Fibroblast of lung (primary cell): ENCODE measurements at regions not wholly inside any gene's neighbourhood (a gene's known extent, or its start where the extent isn't known, plus 50 kb on each side); places are given as distances from the start of the nearest gene placed in this dataset.
A peak's percentile ranks its signal among the peaks of the same experiment; 100 is the strongest.

Experiments
- DNase-seq, 2 donors: peaks; one replicate each; pipeline versions ENCODE4 v3.0.0 to v3.0.0-alpha.2; 2010; ENCODE audit warnings: low read depth in 2 of 2
- H2AFZ ChIP-seq: 2 replicates; pipeline ENCODE4 v1.5.1; 2012; ENCODE audit warnings: low read length, control low read depth, inconsistent platforms
- H3K27ac ChIP-seq: 2 replicates; pipeline ENCODE4 v1.5.1; 2011; ENCODE audit warnings: low read length, control low read depth; ENCODE audit not compliant: insufficient read depth
- H3K27me3 ChIP-seq: 2 replicates; pipeline ENCODE4 v1.5.1; 2011; ENCODE audit warnings: mild to moderate bottlenecking, low read length; ENCODE audit not compliant: control insufficient read depth, insufficient read depth
- H3K36me3 ChIP-seq: 2 replicates; pipeline ENCODE4 v1.5.1; 2011; ENCODE audit warnings: low read length; ENCODE audit not compliant: control insufficient read depth, insufficient read depth
- H3K4me1 ChIP-seq: 2 replicates; pipeline ENCODE4 v1.5.1; 2011; ENCODE audit warnings: low read length; ENCODE audit not compliant: control insufficient read depth, insufficient read depth; ENCODE audit errors: extremely low read depth
- H3K4me2 ChIP-seq: 2 replicates; pipeline ENCODE4 v1.5.1; 2011; ENCODE audit warnings: low read length, control low read depth; ENCODE audit not compliant: insufficient read depth; ENCODE audit errors: extremely low read depth
- H3K4me3 ChIP-seq, 4 experiments: fragments of 200-600 bp in 1 of 4; sonication (generic) in 1 of 4; replicated peaks in 1 of 4; 2 replicates each; pipeline ENCODE4 v1.5.1; 2011 to 2016; ENCODE audit warnings: low read length in 4 of 4, low read depth in 3 of 4, mild to moderate bottlenecking in 3 of 4, control low read depth in 2 of 4, inconsistent platforms in 1 of 4, mixed read lengths in 1 of 4; ENCODE audit not compliant: insufficient read depth in 1 of 4; ENCODE audit errors: control extremely low read depth in 1 of 4
- H3K79me2 ChIP-seq: 2 replicates; pipeline ENCODE4 v1.5.1; 2012; ENCODE audit warnings: mild to moderate bottlenecking, low read length, inconsistent platforms; ENCODE audit not compliant: control insufficient read depth, insufficient read depth
- H3K9ac ChIP-seq: 2 replicates; pipeline ENCODE4 v1.5.1; 2011; ENCODE audit warnings: mild to moderate bottlenecking, low read length, control low read depth; ENCODE audit not compliant: insufficient read depth
- H3K9me3 ChIP-seq: 2 replicates; pipeline ENCODE4 v1.5.1; 2012; ENCODE audit warnings: low read depth, low read length; ENCODE audit not compliant: control insufficient read depth, insufficient read depth
- H4K20me1 ChIP-seq: 2 replicates; pipeline ENCODE4 v1.5.1; 2011; ENCODE audit warnings: low read length; ENCODE audit not compliant: control insufficient read depth, insufficient read depth; ENCODE audit errors: extremely low read depth
- CTCF ChIP-seq, 2 donors: IDR thresholded peaks in 1 of 2; conservative IDR thresholded peaks in 1 of 2; 1 replicate in 1 of 2; 2 replicates in 1 of 2; pipeline ENCODE4 v1.5.1; 2011 to 2012; ENCODE audit warnings: low read length in 2 of 2, control low read depth in 1 of 2, inconsistent platforms in 1 of 2, low read depth in 1 of 2, mild to moderate bottlenecking in 1 of 2
- EZH2 ChIP-seq: IDR thresholded peaks from 2 replicates; pipeline ENCODE4 v1.5.1; 2012; ENCODE audit warnings: low read length, control low read depth, mild to moderate bottlenecking; ENCODE audit errors: missing control alignments

GRCh38 chr21:25025596-25025995 lies 581.7 kb downstream of the MRPL39 start:
- Histone ChIP-seq H3K27me3 (no peaks in the 10 kb centered on the region), H3K36me3 (no peaks in the 10 kb centered on the region), H4K20me1 (no peaks in the 10 kb centered on the region), H3K9me3 (no peaks in the 10 kb centered on the region), H3K4me3 (no peak overlapping the region), H3K27ac (no peak overlapping the region), H3K9ac (no peak overlapping the region), H3K4me1 (no peaks in the 10 kb centered on the region), H3K79me2 (no peaks in the 10 kb centered on the region), H2AFZ (no peak overlapping the region), H3K4me2 (no peak overlapping the region)
- DNase-seq: no peak
- no peak for TF ChIP-seq CTCF (conservative IDR thresholded peaks at IDR 0.05 in 1 of 2, IDR thresholded peaks at IDR 0.05 in 1 of 2; ENCODE audit: low read depth in 1 of 2, low read length in 2 of 2)
- TF ChIP-seq EZH2: no peak

GRCh38 chr21:25024639-25025038 lies 582.6 kb downstream of the MRPL39 start:
- Histone ChIP-seq H3K27me3 (no peaks in the 10 kb centered on the region), H3K36me3 (no peaks in the 10 kb centered on the region), H3K79me2 (no peaks in the 10 kb centered on the region), H3K27ac (no peak overlapping the region), H3K4me3 (no peak overlapping the region), H2AFZ (no peak overlapping the region), H4K20me1 (no peaks in the 10 kb centered on the region), H3K4me1 (no peaks in the 10 kb centered on the region), H3K9me3 (no peaks in the 10 kb centered on the region), H3K9ac (no peak overlapping the region), H3K4me2 (no peak overlapping the region)
- no peak for DNase-seq
- TF ChIP-seq EZH2 (no peak), CTCF (conservative IDR thresholded peaks at IDR 0.05 in 1 of 2, IDR thresholded peaks at IDR 0.05 in 1 of 2; ENCODE audit: low read depth in 1 of 2, low read length in 2 of 2) (no peak)

GRCh38 chr21:25005388-25005787 lies 601.9 kb downstream of the MRPL39 start:
- Histone ChIP-seq H2AFZ (no peak overlapping the region), H3K4me3 (no peak overlapping the region), H3K79me2 (no peaks in the 10 kb centered on the region), H3K9me3 (no peaks in the 10 kb centered on the region), H4K20me1 (no peaks in the 10 kb centered on the region), H3K27me3 (no peaks in the 10 kb centered on the region), H3K4me2 (no peak overlapping the region), H3K27ac (no peak overlapping the region), H3K36me3 (no peaks in the 10 kb centered on the region), H3K9ac (no peak overlapping the region), H3K4me1 (no peaks in the 10 kb centered on the region)
- no peak for TF ChIP-seq EZH2
- TF ChIP-seq CTCF (conservative IDR thresholded peaks at IDR 0.05 in 1 of 2, IDR thresholded peaks at IDR 0.05 in 1 of 2; ENCODE audit: low read depth in 1 of 2, low read length in 2 of 2): no peak
- peak; percentile 27 to 71 for DNase-seq
